ENCODE measurements at regions not wholly inside any gene's neighbourhood (a gene's known extent, or its start where the extent isn't known, plus 50 kb on each side); places are given as distances from the start of the nearest gene placed in this dataset.
"Not testable (repeated sequence)": the region's sequence is repeated elsewhere in the genome, so short reads cannot be mapped to it uniquely, and the experiment has no call there.

- intact Hi-C loops (cut with DNase I) = no loop called here
- TF ChIP-seq EP300 (IDR thresholded peaks at IDR 0.05) (no peak), POLR2A (IDR thresholded peaks at IDR 0.05) (no peak), POLR2AphosphoS5 (IDR thresholded peaks at IDR 0.05) (no peak), CTCF (IDR thresholded peaks at IDR 0.05) (no peak)
- Histone ChIP-seq H3K27ac (no peak overlapping the region), H3K27me3 (no peaks in the 10 kb centered on the region), H3K36me3 (no peaks in the 10 kb centered on the region), H3K4me3 (no peak overlapping the region), H3K9me3 (no peaks in the 10 kb centered on the region), H3K4me1 (no peaks in the 10 kb centered on the region)
- no peak for DNase-seq
- WGBS, 2 donors = 92 to 93% methylated on average over 5 of the region's 5 CpGs
Measured at GRCh38 chr15:66634540-66634939, 67.5 kb upstream of the SMAD6 start.

GRCh38 chr15:66635006-66635405 is 67.0 kb upstream of the SMAD6 start:
- DNase-seq = no peak
- no peaks in the 10 kb centered on the region for H3K27me3 ChIP-seq
- H3K4me3 ChIP-seq = no peak overlapping the region
- no peaks in the 10 kb centered on the region for H3K36me3 ChIP-seq
- H3K9me3 ChIP-seq = no peaks in the 10 kb centered on the region
- H3K4me1 ChIP-seq = no peaks in the 10 kb centered on the region
- intact Hi-C loops (cut with DNase I) = no loop called here
- TF ChIP-seq POLR2A (IDR thresholded peaks at IDR 0.05) (no peak), CTCF (IDR thresholded peaks at IDR 0.05) (no peak), POLR2AphosphoS5 (IDR thresholded peaks at IDR 0.05) (no peak), EP300 (IDR thresholded peaks at IDR 0.05) (no peak)
- H3K27ac ChIP-seq = no peak overlapping the region
- WGBS, 2 donors = 88 to 90% methylated on average over 5 of the region's 5 CpGs

- no peak for TF ChIP-seq CTCF (IDR thresholded peaks at IDR 0.05)
- TF ChIP-seq POLR2A (IDR thresholded peaks at IDR 0.05) = no peak
- no peak for TF ChIP-seq EP300 (IDR thresholded peaks at IDR 0.05)
- no peak for TF ChIP-seq POLR2AphosphoS5 (IDR thresholded peaks at IDR 0.05)
- Histone ChIP-seq H3K4me3 (no peak overlapping the region), H3K4me1 (no peaks in the 10 kb centered on the region), H3K27me3 (no peaks in the 10 kb centered on the region), H3K36me3 (no peaks in the 10 kb centered on the region), H3K9me3 (no peaks in the 10 kb centered on the region), H3K27ac (no peak overlapping the region)
- 85 to 91% methylated on average over 4 of the region's 4 CpGs for WGBS, 2 donors
- intact Hi-C loops (cut with DNase I) = no loop called here
- DNase-seq = no peak
Measured at GRCh38 chr15:66635817-66636216, 66.2 kb upstream of the SMAD6 start.

GRCh38 chr15:66637044-66637443 is 65.0 kb upstream of the SMAD6 start:
- DNase-seq; H3K4me1 ChIP-seq; intact Hi-C loops (cut with DNase I); H3K36me3 ChIP-seq; H3K4me3 ChIP-seq; H3K9me3 ChIP-seq; H3K27ac ChIP-seq; H3K27me3 ChIP-seq: not testable (repeated sequence)
- 84 to 93% methylated on average over 9 of the region's 9 CpGs for WGBS, 2 donors

GRCh38 chr15:66638377-66638776 is 63.7 kb upstream of the SMAD6 start:
- Histone ChIP-seq H3K9me3 (no peaks in the 10 kb centered on the region), H3K4me1 (no peaks in the 10 kb centered on the region), H3K4me3 (no peak overlapping the region), H3K27ac (no peak overlapping the region), H3K36me3 (no peaks in the 10 kb centered on the region), H3K27me3 (no peaks in the 10 kb centered on the region)
- no peak for TF ChIP-seq POLR2AphosphoS5 (IDR thresholded peaks at IDR 0.05)
- TF ChIP-seq CTCF (IDR thresholded peaks at IDR 0.05) = no peak
- TF ChIP-seq EP300 (IDR thresholded peaks at IDR 0.05) = no peak
- TF ChIP-seq POLR2A (IDR thresholded peaks at IDR 0.05) = no peak
- WGBS, 2 donors = 56 to 82% methylated on average over 6 of the region's 6 CpGs
- DNase-seq = no peak
- intact Hi-C loops (cut with DNase I) = no loop called here

Data from sigmoid colon (tissue), 6 donors.